Ectodermal cell (in vitro differentiated cells): ENCODE measurements at regions not wholly inside any gene's neighbourhood (a gene's known extent, or its start where the extent isn't known, plus 50 kb on each side); places are given as distances from the start of the nearest gene placed in this dataset.
"Not testable (repeated sequence)": the region's sequence is repeated elsewhere in the genome, so short reads cannot be mapped to it uniquely, and the experiment has no call there.

Experiments used
- H3K27ac ChIP-seq: 2 replicates; pipeline ENCODE4 v1.7.0; 2013; ENCODE audit warnings: mild to moderate bottlenecking, low read depth, low read length; ENCODE audit not compliant: insufficient read depth, poor library complexity, severe bottlenecking
- H3K27me3 ChIP-seq: 2 replicates; pipeline ENCODE4 v1.7.0; 2013; ENCODE audit warnings: mild to moderate bottlenecking, low read length; ENCODE audit not compliant: insufficient read depth, control insufficient read depth, poor library complexity, severe bottlenecking
- H3K36me3 ChIP-seq: one replicate; pipeline ENCODE4 v1.7.0; 2013; ENCODE audit warnings: low read length; ENCODE audit not compliant: control insufficient read depth, insufficient read depth
- H3K4me1 ChIP-seq: one replicate; pipeline ENCODE4 v1.7.0; 2013; ENCODE audit warnings: low read length; ENCODE audit not compliant: control insufficient read depth, insufficient read depth
- H3K4me3 ChIP-seq: 2 replicates; pipeline ENCODE4 v1.7.0; 2013; ENCODE audit warnings: low read depth, low read length, control low read depth; ENCODE audit not compliant: insufficient read depth
- H3K9me3 ChIP-seq: 2 replicates; pipeline ENCODE4 v1.7.0; 2013; ENCODE audit warnings: mild to moderate bottlenecking, low read length, moderate library complexity; ENCODE audit not compliant: control insufficient read depth
- WGBS, 2 experiments: methylation state at CpG; one replicate each; pipeline ENCODE4 v1.1.7; 2013; ENCODE audit warnings: missing lambda C conversion rate in 2 of 2; 5-methylcytosine and 5-hydroxymethylcytosine counted together

DNA sequence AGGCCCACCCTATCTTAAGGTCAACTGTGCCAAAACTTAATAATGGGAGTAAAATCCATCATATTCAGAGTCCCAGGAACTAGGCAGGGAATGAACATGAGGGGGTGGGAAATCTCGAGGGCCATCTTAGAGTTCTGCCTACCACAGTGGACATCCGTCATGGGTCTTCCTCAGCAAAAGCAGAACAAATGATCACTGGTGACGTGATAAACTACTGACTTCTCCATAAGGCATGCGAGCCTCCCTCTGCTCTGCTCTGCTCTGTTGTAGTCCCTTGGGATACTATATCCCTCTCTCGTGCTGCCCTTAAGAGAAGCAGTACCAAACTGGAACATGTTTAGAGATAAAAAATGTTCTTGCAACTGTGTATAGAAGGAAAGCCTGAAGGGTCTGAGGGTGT, 603.8 kb downstream of the TTLL7 start:
- not testable (repeated sequence) for H3K9me3 ChIP-seq, H3K36me3 ChIP-seq, H3K4me1 ChIP-seq, H3K27me3 ChIP-seq, H3K4me3 ChIP-seq, H3K27ac ChIP-seq
- WGBS, 2 experiments: 95 to 96% methylated on average over 5 of the region's 5 CpGs

DNA sequence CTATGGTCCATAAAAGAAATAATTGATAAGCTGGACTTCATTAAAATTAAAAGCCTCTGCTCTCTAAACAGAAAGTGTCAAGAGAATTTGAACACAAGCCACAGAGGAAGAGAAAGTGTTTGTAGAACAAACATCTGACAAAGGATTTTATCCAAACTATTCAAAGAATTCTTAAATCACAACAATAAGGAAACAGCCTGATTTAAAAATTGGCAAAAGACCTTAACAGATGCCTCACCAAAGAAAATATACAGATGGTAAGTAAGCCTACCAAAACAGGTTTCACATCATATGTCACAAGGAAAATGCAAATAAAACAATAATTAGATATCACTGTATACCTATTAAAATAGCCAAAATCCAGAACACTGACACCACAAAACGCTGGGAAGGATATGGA, 612.0 kb downstream of the TTLL7 start:
- not testable (repeated sequence) for H3K36me3 ChIP-seq, H3K27ac ChIP-seq, H3K4me3 ChIP-seq, H3K9me3 ChIP-seq, H3K27me3 ChIP-seq, H3K4me1 ChIP-seq
- 88 to 92% methylated on average over 1 of the region's 1 CpG for WGBS, 2 experiments

- WGBS, 2 experiments: no CpG with 5 or more reads among the region's 2 CpGs
- H3K27ac ChIP-seq, H3K9me3 ChIP-seq, H3K27me3 ChIP-seq, H3K4me3 ChIP-seq, H3K36me3 ChIP-seq, H3K4me1 ChIP-seq: not testable (repeated sequence)
These were observed 615.8 kb downstream of the TTLL7 start for GRCh38 chr1:83383107-83383506.

DNA sequence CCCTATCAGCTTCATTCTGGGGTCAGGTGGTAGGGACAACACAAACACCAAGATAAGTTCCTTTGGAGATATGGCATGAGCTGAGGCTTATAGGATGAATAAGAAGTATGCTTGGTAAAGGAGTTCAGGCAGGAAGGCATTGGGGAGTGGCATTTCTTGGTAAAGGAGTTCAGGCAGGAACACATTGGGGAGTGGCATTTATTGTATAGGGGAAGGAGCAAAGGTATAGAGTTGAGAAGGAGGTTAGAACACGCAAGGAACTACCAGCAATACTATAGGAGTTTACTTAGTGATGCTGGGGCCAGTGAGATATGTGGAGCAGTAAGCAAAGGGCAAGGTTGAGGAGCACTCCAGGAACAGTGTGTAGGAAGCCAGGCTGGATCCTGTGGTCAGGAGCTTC, 625.9 kb downstream of the TTLL7 start:
- WGBS, 2 experiments: 95% methylated on average over 1 of the region's 1 CpG
- not testable (repeated sequence) for H3K4me1 ChIP-seq

GRCh38 chr1:83369853-83370252, 629.1 kb downstream of the TTLL7 start:
- not testable (repeated sequence) for H3K9me3 ChIP-seq, H3K27ac ChIP-seq, H3K4me1 ChIP-seq, H3K4me3 ChIP-seq, H3K27me3 ChIP-seq, H3K36me3 ChIP-seq
- 68 to 78% methylated on average over 2 to 3 of the region's 3 CpGs for WGBS, 2 experiments

More for the DNA sequence above, 625.9 kb downstream of the TTLL7 start:
- not testable (repeated sequence) for H3K9me3 ChIP-seq, H3K27me3 ChIP-seq, H3K4me3 ChIP-seq, H3K27ac ChIP-seq, H3K36me3 ChIP-seq

GRCh38 chr1:83365320-83365719, 633.6 kb downstream of the TTLL7 start:
- not testable (repeated sequence) for H3K36me3 ChIP-seq, H3K27me3 ChIP-seq, H3K4me3 ChIP-seq, H3K4me1 ChIP-seq, H3K27ac ChIP-seq, H3K9me3 ChIP-seq
- 85 to 100% methylated on average over 1 to 2 of the region's 2 CpGs for WGBS, 2 experiments

DNA sequence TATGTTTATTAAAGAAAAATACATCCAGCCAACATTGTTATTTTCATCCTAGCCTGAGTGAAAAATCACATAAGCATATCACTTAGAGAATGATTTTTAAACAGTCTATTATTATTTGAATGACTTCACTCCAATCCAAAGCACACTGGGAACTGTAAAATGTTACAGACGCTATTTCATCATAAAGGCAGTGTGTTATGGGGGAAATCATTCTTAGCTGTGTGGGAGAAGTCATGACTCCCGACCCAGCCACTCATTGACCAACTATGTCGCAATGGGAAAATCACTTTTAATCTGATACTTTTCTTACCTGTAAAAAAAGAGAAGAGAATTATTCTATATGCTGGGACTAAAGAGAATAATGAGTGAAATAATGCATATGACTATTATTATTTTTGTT, 653.6 kb downstream of the TTLL7 start:
- H3K27ac ChIP-seq, H3K36me3 ChIP-seq, H3K27me3 ChIP-seq, H3K4me1 ChIP-seq, H3K4me3 ChIP-seq, H3K9me3 ChIP-seq: not testable (repeated sequence)
- 98% methylated on average over 3 of the region's 3 CpGs; no CpG with 5 or more reads in 1 of the 2 experiments for WGBS, 2 experiments

DNA sequence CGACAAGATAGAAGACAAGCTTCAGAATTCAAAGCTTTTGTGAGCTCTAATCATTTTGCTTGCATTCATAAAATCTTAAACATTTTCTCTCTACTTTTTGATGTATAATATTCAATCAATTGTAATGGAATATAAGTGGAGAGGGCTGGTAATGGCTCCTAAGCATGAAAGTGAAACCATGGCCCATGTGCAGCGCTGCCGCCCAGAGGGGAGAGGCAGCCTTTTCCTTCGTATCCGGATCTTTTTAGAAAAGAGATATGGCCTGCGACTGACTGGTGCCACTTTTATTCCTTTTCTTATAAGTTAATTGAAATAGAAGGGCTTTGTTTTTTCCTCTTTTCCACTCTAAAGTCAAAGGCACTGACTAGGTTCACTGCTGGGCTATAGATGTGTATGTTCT, 655.2 kb downstream of the TTLL7 start:
- 86% methylated on average over 1 to 2 of the region's 6 CpGs for WGBS, 2 experiments

GRCh38 chr1:83342995-83343394, 655.9 kb downstream of the TTLL7 start:
- not testable (repeated sequence) for H3K9me3 ChIP-seq, H3K36me3 ChIP-seq, H3K27me3 ChIP-seq, H3K27ac ChIP-seq, H3K4me3 ChIP-seq, H3K4me1 ChIP-seq

More for the DNA sequence above, 655.2 kb downstream of the TTLL7 start:
- not testable (repeated sequence) for H3K4me3 ChIP-seq, H3K27me3 ChIP-seq, H3K4me1 ChIP-seq, H3K27ac ChIP-seq, H3K36me3 ChIP-seq, H3K9me3 ChIP-seq

GRCh38 chr1:83332308-83332707, 666.6 kb downstream of the TTLL7 start:
- H3K27me3 ChIP-seq, H3K36me3 ChIP-seq, H3K27ac ChIP-seq, H3K4me3 ChIP-seq, H3K9me3 ChIP-seq, H3K4me1 ChIP-seq: not testable (repeated sequence)
- no CpG with 5 or more reads among the region's 1 CpG for WGBS, 2 experiments

DNA sequence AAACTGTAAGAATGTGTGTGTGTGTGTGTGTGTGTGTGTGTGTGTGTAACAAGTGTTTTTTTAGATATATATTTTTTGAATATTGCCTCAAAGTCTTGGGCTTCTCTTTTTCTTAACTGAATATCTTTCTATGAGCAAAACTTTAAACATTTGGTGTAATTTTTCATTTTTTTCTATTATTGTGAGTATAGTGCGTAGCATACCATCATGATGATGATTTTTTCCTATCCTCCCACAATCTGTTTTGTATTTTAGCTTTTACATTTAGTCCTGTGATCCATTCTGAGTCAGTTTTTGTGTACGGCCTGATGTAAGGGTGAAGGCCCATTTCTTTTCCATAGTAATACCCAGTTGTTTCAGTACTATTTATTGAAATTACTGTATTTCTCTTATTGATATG, 680.6 kb downstream of the TTLL7 start:
- H3K9me3 ChIP-seq: no peaks in the 10 kb centered on the region
- no peak overlapping the region for H3K4me3 ChIP-seq
- no peaks in the 10 kb centered on the region for H3K27me3 ChIP-seq
- no peak overlapping the region for H3K27ac ChIP-seq
- H3K4me1 ChIP-seq: no peaks in the 10 kb centered on the region
- H3K36me3 ChIP-seq: no peaks in the 10 kb centered on the region
- 100% methylated on average over 1 of the region's 2 CpGs; no CpG with 5 or more reads in 1 of the 2 experiments for WGBS, 2 experiments
